ENCODE measurements at regions not wholly inside any gene's neighbourhood (a gene's known extent, or its start where the extent isn't known, plus 50 kb on each side); places are given as distances from the start of the nearest gene placed in this dataset.

GRCh38 chr18:75739682-75740081 is 312.2 kb upstream of the SMIM21 start:
- H3K27me3 ChIP-seq: no peaks in the 10 kb centered on the region
- no peaks in the 10 kb centered on the region for H3K36me3 ChIP-seq
- H3K4me1 ChIP-seq: no peaks in the 10 kb centered on the region
- intact Hi-C loops (cut with DNase I): no loop called here
- no peak for TF ChIP-seq CTCF (IDR thresholded peaks at IDR 0.05)
- H3K9ac ChIP-seq (ENCODE audit: low read depth in 2 of 2, low read length in 2 of 2): no peak overlapping the region
- DNase-seq: no peak
- H3K27ac ChIP-seq: no peak overlapping the region
- H3K9me3 ChIP-seq: no peaks in the 10 kb centered on the region
- H3K4me3 ChIP-seq: no peak overlapping the region

- Histone ChIP-seq H3K9ac (ENCODE audit: low read depth in 2 of 2, low read length in 2 of 2) (no peak overlapping the region), H3K36me3 (no peaks in the 10 kb centered on the region), H3K27ac (no peak overlapping the region), H3K27me3 (no peaks in the 10 kb centered on the region), H3K4me1 (no peaks in the 10 kb centered on the region), H3K4me3 (no peak overlapping the region), H3K9me3 (no peaks in the 10 kb centered on the region)
- no peak for TF ChIP-seq CTCF (IDR thresholded peaks at IDR 0.05)
- no peak for DNase-seq
- intact Hi-C loops (cut with DNase I): no loop called here
These were observed 307.8 kb upstream of the SMIM21 start for GRCh38 chr18:75735291-75735690.

- intact Hi-C loops (cut with DNase I): no loop called here
- no peak for TF ChIP-seq CTCF (IDR thresholded peaks at IDR 0.05)
- H3K27ac ChIP-seq: no peak overlapping the region
These were observed 302.7 kb upstream of the SMIM21 start for GRCh38 chr18:75730249-75730648.

GRCh38 chr18:75728621-75729020 is 301.1 kb upstream of the SMIM21 start:
- DNase-seq: no peak
- no peak for TF ChIP-seq CTCF (IDR thresholded peaks at IDR 0.05)
- Histone ChIP-seq H3K4me3 (no peak overlapping the region), H3K9me3 (no peaks in the 10 kb centered on the region), H3K27ac (no peak overlapping the region), H3K36me3 (no peaks in the 10 kb centered on the region), H3K4me1 (no peaks in the 10 kb centered on the region), H3K27me3 (no peaks in the 10 kb centered on the region), H3K9ac (ENCODE audit: low read depth in 2 of 2, low read length in 2 of 2) (no peak overlapping the region)
- intact Hi-C loops (cut with DNase I): loop anchor here (10.0 kb wide), 1 partner anchor 1074 kb away; no protein-coding TSS in a partner anchor

More at GRCh38 chr18:75730249-75730648, 302.7 kb upstream of the SMIM21 start:
- H3K9ac ChIP-seq (ENCODE audit: low read depth in 2 of 2, low read length in 2 of 2): no peak overlapping the region
- H3K9me3 ChIP-seq: no peaks in the 10 kb centered on the region
- no peaks in the 10 kb centered on the region for H3K4me1 ChIP-seq
- H3K27me3 ChIP-seq: no peaks in the 10 kb centered on the region
- H3K36me3 ChIP-seq: no peaks in the 10 kb centered on the region
- no peak overlapping the region for H3K4me3 ChIP-seq
- DNase-seq: no peak

GRCh38 chr18:75727456-75727855 is 300.0 kb upstream of the SMIM21 start:
- no peaks in the 10 kb centered on the region for H3K4me1 ChIP-seq
- H3K27ac ChIP-seq: no peak overlapping the region
- no peak overlapping the region for H3K9ac ChIP-seq (ENCODE audit: low read depth in 2 of 2, low read length in 2 of 2)
- intact Hi-C loops (cut with DNase I): loop anchor here (10.0 kb wide), 1 partner anchor 1073 kb away; no protein-coding TSS in a partner anchor
- H3K9me3 ChIP-seq: no peaks in the 10 kb centered on the region
- no peak overlapping the region for H3K4me3 ChIP-seq
- DNase-seq: peak; percentile 28
- no peak for TF ChIP-seq CTCF (IDR thresholded peaks at IDR 0.05)
- H3K27me3 ChIP-seq: no peaks in the 10 kb centered on the region
- H3K36me3 ChIP-seq: no peaks in the 10 kb centered on the region
